AG04449 (cell line): ENCODE measurements at regions not wholly inside any gene's neighbourhood (a gene's known extent, or its start where the extent isn't known, plus 50 kb on each side); places are given as distances from the start of the nearest gene placed in this dataset.

Experiments used
- CTCF ChIA-PET: fragments of 350-600 bp; formaldehyde crosslinking; extraction: SDS; loops from one replicate; lab custom pipeline; 2021; ENCODE audit warnings: antibody characterized with exemption; lab: Yijun Ruan, JAX
- POLR2A ChIA-PET: fragments of 400-600, 350-600 bp; formaldehyde crosslinking; extraction: SDS; loops from one replicate; lab custom pipeline; 2020; ENCODE audit warnings: antibody characterized with exemption, inconsistent platforms; lab: Yijun Ruan, JAX
- DNase-seq: peaks from one replicate; pipeline ENCODE4 v3.0.0-alpha.2; 2010; ENCODE audit warnings: low read depth, low spot score
- H3K4me3 ChIP-seq: 2 replicates; pipeline ENCODE4 v1.5.1; 2011; ENCODE audit warnings: low read depth, mild to moderate bottlenecking, control low read depth, low read length
- TF ChIP-seq, protein P1 (sequence below): IDR thresholded peaks from one replicate; pipeline ENCODE4 v1.5.1; 2011; ENCODE audit warnings: mild to moderate bottlenecking, moderate library complexity, low read length, control low read depth, inconsistent platforms; ENCODE audit not compliant: insufficient read depth; ENCODE audit errors: missing control alignments

DNA sequence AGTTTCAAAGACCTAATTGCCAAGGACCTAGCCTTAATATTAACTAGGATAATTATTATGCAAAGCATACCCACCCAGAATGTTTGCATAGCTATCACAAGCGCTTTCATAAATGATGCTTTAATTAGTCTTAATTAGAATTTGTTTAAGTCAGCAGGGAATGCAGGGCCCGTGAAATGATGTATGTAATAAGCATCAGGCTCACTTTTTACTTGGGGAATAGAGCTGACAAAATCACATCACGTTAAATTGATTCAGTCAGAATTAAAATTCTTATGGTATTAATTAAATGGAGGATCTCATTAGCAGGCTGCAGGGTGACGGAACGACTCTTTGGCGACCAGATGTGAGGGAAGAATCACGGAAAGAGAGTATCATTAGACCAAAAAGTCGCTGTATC lies 264.5 kb downstream of the GPD2 start:
- DNase-seq, result no peak
- no peak overlapping the region for H3K4me3 ChIP-seq
- TF ChIP-seq, protein P1, sequence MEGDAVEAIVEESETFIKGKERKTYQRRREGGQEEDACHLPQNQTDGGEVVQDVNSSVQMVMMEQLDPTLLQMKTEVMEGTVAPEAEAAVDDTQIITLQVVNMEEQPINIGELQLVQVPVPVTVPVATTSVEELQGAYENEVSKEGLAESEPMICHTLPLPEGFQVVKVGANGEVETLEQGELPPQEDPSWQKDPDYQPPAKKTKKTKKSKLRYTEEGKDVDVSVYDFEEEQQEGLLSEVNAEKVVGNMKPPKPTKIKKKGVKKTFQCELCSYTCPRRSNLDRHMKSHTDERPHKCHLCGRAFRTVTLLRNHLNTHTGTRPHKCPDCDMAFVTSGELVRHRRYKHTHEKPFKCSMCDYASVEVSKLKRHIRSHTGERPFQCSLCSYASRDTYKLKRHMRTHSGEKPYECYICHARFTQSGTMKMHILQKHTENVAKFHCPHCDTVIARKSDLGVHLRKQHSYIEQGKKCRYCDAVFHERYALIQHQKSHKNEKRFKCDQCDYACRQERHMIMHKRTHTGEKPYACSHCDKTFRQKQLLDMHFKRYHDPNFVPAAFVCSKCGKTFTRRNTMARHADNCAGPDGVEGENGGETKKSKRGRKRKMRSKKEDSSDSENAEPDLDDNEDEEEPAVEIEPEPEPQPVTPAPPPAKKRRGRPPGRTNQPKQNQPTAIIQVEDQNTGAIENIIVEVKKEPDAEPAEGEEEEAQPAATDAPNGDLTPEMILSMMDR, result no peak
- POLR2A ChIA-PET, result no interaction called here
- CTCF ChIA-PET, result no interaction called here

DNA sequence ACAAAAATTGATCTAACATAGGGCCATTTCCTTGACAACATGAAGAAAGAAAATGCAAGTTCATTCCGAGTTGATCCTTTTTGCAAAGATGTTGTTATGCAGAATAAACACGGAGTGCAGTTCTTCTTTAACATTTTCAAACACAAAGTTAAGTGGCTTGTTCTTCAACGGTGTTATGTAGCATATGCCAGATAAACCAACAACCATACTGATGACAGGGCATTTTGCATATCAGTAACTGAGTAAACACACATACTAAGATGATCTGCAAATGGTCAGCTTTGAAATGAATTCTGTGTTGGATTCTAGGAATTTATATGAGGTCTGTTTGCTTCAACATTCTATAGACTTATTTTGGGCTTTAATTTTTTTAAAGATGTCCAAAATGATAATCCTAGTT lies 266.4 kb downstream of the GPD2 start:
- no peak for DNase-seq
- POLR2A ChIA-PET, result no interaction called here
- TF ChIP-seq, protein P1, result no peak
- CTCF ChIA-PET, result no interaction called here
- no peak overlapping the region for H3K4me3 ChIP-seq

DNA sequence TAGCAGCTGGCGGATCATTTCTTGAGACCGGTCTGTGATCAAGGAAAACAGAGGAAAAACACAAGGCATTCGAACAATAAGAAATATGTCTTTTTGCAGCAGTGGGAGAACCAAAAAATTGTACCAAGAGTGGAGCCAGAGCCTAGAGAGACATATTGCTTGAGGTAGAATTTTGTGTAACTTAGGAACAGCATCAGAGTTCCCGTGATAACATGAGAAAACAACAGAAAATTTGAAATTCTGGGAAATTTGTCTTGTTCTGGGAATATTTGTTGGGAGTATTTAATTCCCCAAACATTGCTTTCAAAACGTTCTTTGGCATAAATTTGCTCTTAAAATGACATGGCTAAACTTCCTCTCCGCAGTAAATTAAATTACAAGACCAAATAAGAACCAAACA lies 267.5 kb downstream of the GPD2 start:
- ChIA-PET CTCF (no interaction called here), POLR2A (no interaction called here)
- TF ChIP-seq, protein P1, result no peak
- no peak overlapping the region for H3K4me3 ChIP-seq
- no peak for DNase-seq

DNA sequence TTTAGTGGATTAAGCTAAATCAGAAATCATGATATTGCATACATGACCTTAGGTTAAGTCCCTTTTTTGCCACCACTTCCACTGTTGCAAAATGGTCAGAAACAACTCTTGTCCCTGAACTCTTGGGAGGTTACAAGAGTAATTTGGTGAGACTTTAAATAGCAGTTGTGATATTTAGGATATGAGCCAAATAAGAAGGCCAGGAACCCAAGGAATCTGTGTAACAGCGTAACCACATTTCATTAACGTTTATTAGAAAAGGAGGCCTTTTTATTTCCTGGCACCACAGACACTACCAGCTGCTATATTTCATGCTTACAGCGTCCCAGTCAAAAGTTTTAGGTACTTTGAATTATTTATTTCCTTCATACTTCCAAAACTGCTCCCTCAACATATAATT lies 268.0 kb downstream of the GPD2 start:
- DNase-seq, result no peak
- TF ChIP-seq, protein P1, result no peak
- POLR2A ChIA-PET, result no interaction called here
- H3K4me3 ChIP-seq, result no peak overlapping the region
- CTCF ChIA-PET, result no interaction called here

DNA sequence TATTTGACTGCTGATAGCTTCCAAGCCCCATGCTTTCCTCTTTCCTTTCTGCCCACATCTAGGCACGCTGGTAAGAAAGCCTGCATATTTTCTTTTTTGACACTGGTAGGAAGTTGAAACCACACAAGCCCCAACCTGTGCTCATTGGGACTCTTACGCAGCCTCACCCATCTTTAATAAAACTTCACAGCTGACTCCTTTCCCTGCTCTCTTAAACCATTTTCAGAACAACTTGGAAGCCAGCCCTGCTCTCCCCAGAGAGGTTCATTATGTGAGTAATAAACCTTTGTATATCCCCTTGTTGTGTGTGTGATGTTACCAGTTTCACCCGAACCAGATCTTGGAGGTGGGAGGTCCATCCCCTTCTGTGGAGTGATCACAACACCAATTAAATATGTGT lies 268.4 kb downstream of the GPD2 start:
- no peak for DNase-seq
- CTCF ChIA-PET, result no interaction called here
- POLR2A ChIA-PET, result no interaction called here
- H3K4me3 ChIP-seq, result no peak overlapping the region
- TF ChIP-seq, protein P1, result no peak

DNA sequence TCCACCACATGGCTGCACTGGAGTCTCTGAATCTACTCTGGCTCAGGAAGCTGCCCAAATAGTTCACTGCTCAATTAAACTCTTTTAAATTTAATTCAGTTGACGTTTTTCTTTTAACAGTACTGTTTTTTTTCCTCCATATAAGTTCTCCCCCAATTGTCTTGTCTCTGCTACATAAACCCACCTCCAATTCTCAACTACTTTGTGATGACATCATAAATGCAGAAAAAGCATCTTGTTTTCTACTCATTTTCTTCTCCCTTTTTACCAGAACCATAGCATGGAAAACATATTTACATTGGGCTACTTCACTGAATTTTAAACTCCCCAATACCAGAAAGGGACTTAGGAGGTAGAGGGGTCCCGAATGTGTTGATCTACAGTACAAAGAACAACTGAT lies 270.4 kb downstream of the GPD2 start:
- ChIA-PET POLR2A (no interaction called here), CTCF (no interaction called here)
- TF ChIP-seq, protein P1, result no peak
- no peak overlapping the region for H3K4me3 ChIP-seq
- DNase-seq, result no peak

DNA sequence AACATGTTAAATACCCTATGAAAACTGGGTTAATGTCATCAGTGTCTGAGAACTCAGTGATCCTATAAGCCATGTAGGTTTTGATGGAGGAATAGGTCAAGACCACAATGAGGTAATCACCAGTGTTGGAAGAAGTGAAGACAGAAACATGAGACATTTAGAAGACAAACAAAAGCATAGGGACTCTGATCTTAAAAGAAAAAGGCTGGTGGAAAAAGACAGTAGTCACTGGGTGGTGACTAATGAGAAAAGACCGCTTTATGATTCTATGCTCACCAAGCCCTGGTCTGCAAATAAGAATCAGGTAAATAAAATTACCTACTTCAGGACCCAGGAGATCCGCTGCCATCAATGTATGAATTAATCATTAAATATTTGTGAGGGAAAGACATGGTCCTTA lies 271.9 kb downstream of the GPD2 start:
- TF ChIP-seq, protein P1, result no peak
- no peak overlapping the region for H3K4me3 ChIP-seq
- CTCF ChIA-PET, result no interaction called here
- DNase-seq, result no peak
- POLR2A ChIA-PET, result no interaction called here
